ENCODE measurements at regions not wholly inside any gene's neighbourhood (a gene's known extent, or its start where the extent isn't known, plus 50 kb on each side); places are given as distances from the start of the nearest gene placed in this dataset.

DNA sequence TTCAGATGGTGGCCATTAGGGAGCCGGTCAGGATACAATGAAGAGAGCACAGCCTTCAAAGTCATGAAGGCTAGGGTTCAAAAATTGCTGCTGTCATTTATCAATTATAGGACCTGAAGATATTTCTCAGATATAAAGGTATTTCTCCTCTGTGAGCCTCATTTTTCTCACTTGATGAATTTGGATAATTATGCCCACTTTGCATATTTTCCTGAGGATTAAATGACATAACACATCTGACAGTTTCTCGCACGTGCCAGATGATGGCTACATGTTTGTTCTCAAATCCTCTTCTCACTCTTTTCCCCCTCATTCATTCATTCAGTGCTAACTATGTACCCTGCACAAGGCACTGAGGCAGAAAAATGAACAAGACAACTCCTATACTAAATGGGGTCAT lies 391.6 kb downstream of the INHBA start:
- no peaks in the 10 kb centered on the region for H3K9me3 Mint-ChIP-seq
- Histone ChIP-seq H3K18ac (ENCODE audit: insufficient read length, low read depth, low read length) (no peak overlapping the region), H2BK5ac (ENCODE audit: insufficient read length, low read length) (no peak overlapping the region), H3K4me1 (ENCODE audit: insufficient read depth, low read length) (no peaks in the 10 kb centered on the region), H2BK12ac (ENCODE audit: insufficient read length, low read depth, low read length) (no peak overlapping the region), H3K4ac (ENCODE audit: low read depth, low read length) (no peak overlapping the region), H3K56ac (ENCODE audit: insufficient read length, low read depth, low read length) (no peak overlapping the region), H4K8ac (replicated peaks; ENCODE audit: insufficient read length, low read depth, low read length) (no peak overlapping the region), H4K91ac (ENCODE audit: insufficient read length, low read depth, low read length) (no peak overlapping the region), H2BK120ac (ENCODE audit: low read depth, low read length, poor library complexity, severe bottlenecking) (no peak overlapping the region), H3K9ac (ENCODE audit: extremely low read depth, insufficient read length, low read length) (no peak overlapping the region), H3K4me2 (ENCODE audit: insufficient read depth, insufficient read length, low read length) (no peak overlapping the region), H2BK20ac (ENCODE audit: low read depth, low read length, poor library complexity, severe bottlenecking) (no peak overlapping the region), H3K79me2 (ENCODE audit: insufficient read depth, low read length) (no peaks in the 10 kb centered on the region), H3K27ac (ENCODE audit: insufficient read length, low read depth, low read length) (no peak overlapping the region), H4K20me1 (ENCODE audit: control insufficient read depth, insufficient read depth, insufficient read length) (no peaks in the 10 kb centered on the region), H3K23me2 (ENCODE audit: insufficient read length, low read depth, low read length, poor library complexity, severe bottlenecking) (no peaks in the 10 kb centered on the region), H4K5ac (ENCODE audit: insufficient read length, low read depth, low read length) (no peak overlapping the region), H3K9me3 (ENCODE audit: control insufficient read depth, low read depth, low read length) (no peaks in the 10 kb centered on the region), H3K79me1 (ENCODE audit: insufficient read depth, low read depth, low read length, poor library complexity, severe bottlenecking) (no peaks in the 10 kb centered on the region), H3K23ac (ENCODE audit: insufficient read length, low read depth, low read length) (no peak overlapping the region), H3K14ac (ENCODE audit: insufficient read depth, low read length) (no peak overlapping the region), H3K27me3 (ENCODE audit: insufficient read depth, low read length) (no peaks in the 10 kb centered on the region), H3T11ph (ENCODE audit: low read length) (no peak overlapping the region), H2AFZ (ENCODE audit: low read length) (no peak overlapping the region), H2AK5ac (ENCODE audit: insufficient read length, low read length) (no peak overlapping the region), H2BK15ac (ENCODE audit: low read depth, low read length) (no peak overlapping the region)
- no peaks in the 10 kb centered on the region for H3K36me3 Mint-ChIP-seq (ENCODE audit: insufficient read depth in 1 of 3, low read depth in 3 of 3)
- H3K4me3 Mint-ChIP-seq = no peak overlapping the region
- no peak for DNase-seq
- peaks cover 10% of the 10 kb centered on the region in 2 experiments for H3K4me1 Mint-ChIP-seq
- no peaks in the 10 kb centered on the region for H3K27me3 Mint-ChIP-seq (ENCODE audit: low read depth)
- no CpG with 5 or more reads among the region's 3 CpGs for WGBS (ENCODE audit: extremely low coverage, insufficient read length, low lambda C conversion rate)
- TF ChIP-seq, protein P1, sequence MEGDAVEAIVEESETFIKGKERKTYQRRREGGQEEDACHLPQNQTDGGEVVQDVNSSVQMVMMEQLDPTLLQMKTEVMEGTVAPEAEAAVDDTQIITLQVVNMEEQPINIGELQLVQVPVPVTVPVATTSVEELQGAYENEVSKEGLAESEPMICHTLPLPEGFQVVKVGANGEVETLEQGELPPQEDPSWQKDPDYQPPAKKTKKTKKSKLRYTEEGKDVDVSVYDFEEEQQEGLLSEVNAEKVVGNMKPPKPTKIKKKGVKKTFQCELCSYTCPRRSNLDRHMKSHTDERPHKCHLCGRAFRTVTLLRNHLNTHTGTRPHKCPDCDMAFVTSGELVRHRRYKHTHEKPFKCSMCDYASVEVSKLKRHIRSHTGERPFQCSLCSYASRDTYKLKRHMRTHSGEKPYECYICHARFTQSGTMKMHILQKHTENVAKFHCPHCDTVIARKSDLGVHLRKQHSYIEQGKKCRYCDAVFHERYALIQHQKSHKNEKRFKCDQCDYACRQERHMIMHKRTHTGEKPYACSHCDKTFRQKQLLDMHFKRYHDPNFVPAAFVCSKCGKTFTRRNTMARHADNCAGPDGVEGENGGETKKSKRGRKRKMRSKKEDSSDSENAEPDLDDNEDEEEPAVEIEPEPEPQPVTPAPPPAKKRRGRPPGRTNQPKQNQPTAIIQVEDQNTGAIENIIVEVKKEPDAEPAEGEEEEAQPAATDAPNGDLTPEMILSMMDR (conservative IDR thresholded peaks at IDR 0.05) = no peak
- no peak overlapping the region for H3K27ac Mint-ChIP-seq

Data from H9 (cell line).